Natural killer cell (primary cell): ENCODE measurements at regions not wholly inside any gene's neighbourhood (a gene's known extent, or its start where the extent isn't known, plus 50 kb on each side); places are given as distances from the start of the nearest gene placed in this dataset.

Source experiments
- ATAC-seq, 3 donors: fragments of 150-1000 bp in 2 of 3; fragments of 200-7000 bp in 1 of 3; cut with Tn5 transposase; 1 replicate in 1 of 3; 2 replicates in 2 of 3; pipeline ENCODE4 v1.10.0; 2021; ENCODE audit warnings: mild to moderate bottlenecking in 2 of 3, moderate library complexity in 2 of 3
- DNase-seq, 2 donors: peaks; one replicate each; pipeline versions ENCODE4 v3.0.0 to v3.0.0-alpha.2; 2013 to 2021; ENCODE audit warnings: mixed read lengths in 1 of 2
- H3K27ac ChIP-seq: one replicate; pipeline ENCODE4 v1.5.1; 2013; ENCODE audit warnings: mild to moderate bottlenecking, low read length
- H3K27me3 ChIP-seq: one replicate; pipeline ENCODE4 v1.6.1; 2013; ENCODE audit warnings: low read length; ENCODE audit not compliant: control insufficient read depth, insufficient read depth
- H3K36me3 ChIP-seq: one replicate; pipeline ENCODE4 v1.6.1; 2013; ENCODE audit warnings: low read length; ENCODE audit not compliant: control insufficient read depth, insufficient read depth
- H3K4me1 ChIP-seq: one replicate; pipeline ENCODE4 v1.6.1; 2013; ENCODE audit warnings: low read length; ENCODE audit not compliant: control insufficient read depth, insufficient read depth
- H3K4me3 ChIP-seq: one replicate; pipeline ENCODE4 v1.5.1; 2013; ENCODE audit warnings: low read length
- H3K9me3 ChIP-seq: one replicate; pipeline ENCODE4 v1.6.1; 2013; ENCODE audit warnings: low read length; ENCODE audit not compliant: control insufficient read depth, insufficient read depth
- H3K27ac Mint-ChIP-seq, 2 donors: one replicate each; pipeline ENCODE4 v1.8.0; 2022; ENCODE audit warnings: mild to moderate bottlenecking in 2 of 2, mixed read lengths in 2 of 2, moderate library complexity in 1 of 2
- H3K27me3 Mint-ChIP-seq, 2 donors: one replicate each; pipeline ENCODE4 v1.8.0; 2022; ENCODE audit warnings: low read depth in 2 of 2, mixed read lengths in 2 of 2
- H3K36me3 Mint-ChIP-seq: one replicate; pipeline ENCODE4 v1.8.0; 2022; ENCODE audit warnings: mixed read lengths
- H3K4me1 Mint-ChIP-seq, 2 donors: one replicate each; pipeline ENCODE4 v1.8.0; 2022; ENCODE audit warnings: mixed read lengths in 2 of 2
- H3K4me3 Mint-ChIP-seq: one replicate; pipeline ENCODE4 v1.8.0; 2022; ENCODE audit warnings: mild to moderate bottlenecking, moderate library complexity, mixed read lengths
- H3K9me3 Mint-ChIP-seq, 2 donors: one replicate each; pipeline ENCODE4 v1.8.0; 2022; ENCODE audit warnings: mixed read lengths in 2 of 2
- WGBS: methylation state at CpG from one replicate; pipeline ENCODE4 v1.1.7; 2013; ENCODE audit warnings: missing lambda C conversion rate; ENCODE audit not compliant: insufficient coverage; 5-methylcytosine and 5-hydroxymethylcytosine counted together
- intact Hi-C: fragments of 100-400 bp; cut with micrococcal nuclease; formaldehyde crosslinking; loops from one replicate; pipeline ENCODE4 v1.14.2; 2022
- TF ChIP-seq, protein P1 (sequence below): fragments of 200-600 bp; IDR thresholded peaks from one replicate; pipeline ENCODE4 v1.8.0; 2022; ENCODE audit warnings: antibody characterized with exemption

DNA sequence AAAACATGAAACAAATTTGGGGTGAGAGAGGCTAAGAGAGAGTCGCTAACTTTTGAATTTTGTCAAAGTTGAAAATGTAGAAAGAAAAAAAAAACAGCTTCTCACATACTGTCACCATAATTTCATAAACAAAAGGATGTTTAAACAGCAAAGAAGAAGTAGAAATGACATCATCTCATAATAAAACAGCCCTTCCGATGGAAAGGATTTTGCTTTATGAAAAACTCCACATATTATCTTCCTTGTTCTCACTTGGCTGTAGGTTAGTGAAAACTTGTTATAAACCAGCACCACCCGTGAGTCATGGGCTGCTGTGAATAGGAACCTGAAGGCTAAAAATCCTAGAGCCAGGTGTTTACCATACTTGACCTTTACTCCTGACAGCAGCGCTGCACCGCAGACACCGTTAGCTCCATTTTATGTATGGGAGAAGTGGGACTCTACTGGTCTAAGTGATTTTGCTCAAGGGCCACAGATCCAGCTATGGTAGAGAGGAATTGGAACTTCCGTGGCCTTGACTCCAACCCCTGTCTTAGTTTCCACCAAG, 63.0 kb upstream of the VRK1 start:
- Mint-ChIP-seq H3K4me1 (no peaks in the 10 kb centered on the region), H3K27me3 (peaks cover 42 to 56% of the 10 kb centered on the region in 2 donors), H3K27ac (no peak overlapping the region), H3K36me3 (no peaks in the 10 kb centered on the region), H3K9me3 (no peaks in the 10 kb centered on the region), H3K4me3 (no peak overlapping the region)
- Histone ChIP-seq H3K27me3 (peaks cover 3% of the 10 kb centered on the region), H3K27ac (no peak overlapping the region), H3K4me3 (no peak overlapping the region), H3K36me3 (no peaks in the 10 kb centered on the region), H3K4me1 (no peaks in the 10 kb centered on the region), H3K9me3 (no peaks in the 10 kb centered on the region)
- DNase-seq (no peak), ATAC-seq (no peak)
- TF ChIP-seq, protein P1, sequence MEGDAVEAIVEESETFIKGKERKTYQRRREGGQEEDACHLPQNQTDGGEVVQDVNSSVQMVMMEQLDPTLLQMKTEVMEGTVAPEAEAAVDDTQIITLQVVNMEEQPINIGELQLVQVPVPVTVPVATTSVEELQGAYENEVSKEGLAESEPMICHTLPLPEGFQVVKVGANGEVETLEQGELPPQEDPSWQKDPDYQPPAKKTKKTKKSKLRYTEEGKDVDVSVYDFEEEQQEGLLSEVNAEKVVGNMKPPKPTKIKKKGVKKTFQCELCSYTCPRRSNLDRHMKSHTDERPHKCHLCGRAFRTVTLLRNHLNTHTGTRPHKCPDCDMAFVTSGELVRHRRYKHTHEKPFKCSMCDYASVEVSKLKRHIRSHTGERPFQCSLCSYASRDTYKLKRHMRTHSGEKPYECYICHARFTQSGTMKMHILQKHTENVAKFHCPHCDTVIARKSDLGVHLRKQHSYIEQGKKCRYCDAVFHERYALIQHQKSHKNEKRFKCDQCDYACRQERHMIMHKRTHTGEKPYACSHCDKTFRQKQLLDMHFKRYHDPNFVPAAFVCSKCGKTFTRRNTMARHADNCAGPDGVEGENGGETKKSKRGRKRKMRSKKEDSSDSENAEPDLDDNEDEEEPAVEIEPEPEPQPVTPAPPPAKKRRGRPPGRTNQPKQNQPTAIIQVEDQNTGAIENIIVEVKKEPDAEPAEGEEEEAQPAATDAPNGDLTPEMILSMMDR = no peak
- intact Hi-C loops = no loop called here
- 92% methylated on average over 5 of the region's 7 CpGs for WGBS

- Histone ChIP-seq H3K4me1 (no peaks in the 10 kb centered on the region), H3K9me3 (no peaks in the 10 kb centered on the region), H3K27me3 (peaks cover 5% of the 10 kb centered on the region), H3K36me3 (no peaks in the 10 kb centered on the region), H3K27ac (no peak overlapping the region), H3K4me3 (no peak overlapping the region)
- Mint-ChIP-seq H3K4me3 (no peak overlapping the region), H3K27ac (no peak overlapping the region), H3K9me3 (no peaks in the 10 kb centered on the region), H3K4me1 (no peaks in the 10 kb centered on the region), H3K27me3 (peaks cover 49 to 60% of the 10 kb centered on the region in 2 donors), H3K36me3 (no peaks in the 10 kb centered on the region)
- ATAC-seq (no peak), DNase-seq (no peak)
- TF ChIP-seq, protein P1 = no peak
- 77% methylated on average over 3 of the region's 5 CpGs for WGBS
- intact Hi-C loops = no loop called here
Observed at GRCh38 chr14:96735526-96735925, 61.7 kb upstream of the VRK1 start.

DNA sequence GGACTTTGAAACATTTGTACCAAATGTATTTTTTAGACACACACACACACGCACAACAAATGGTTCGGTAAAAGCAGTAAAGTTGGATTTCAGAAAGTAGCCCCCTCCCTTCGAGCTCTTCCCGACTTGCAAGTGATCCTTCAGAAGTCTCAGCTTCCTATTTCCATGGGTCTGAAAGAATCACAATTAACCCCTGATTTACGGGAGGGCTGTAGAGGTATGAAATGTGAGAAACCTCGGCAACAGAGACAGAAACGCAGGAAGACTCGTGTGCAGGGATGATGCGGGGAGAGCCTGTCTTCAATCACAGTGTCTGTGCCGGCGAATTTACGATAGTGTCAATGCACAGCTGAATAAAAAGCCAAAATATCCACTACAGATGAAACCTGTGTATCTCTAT, 60.7 kb upstream of the VRK1 start:
- H3K36me3 Mint-ChIP-seq = no peaks in the 10 kb centered on the region
- ATAC-seq = no peak

More for the DNA sequence above, 60.7 kb upstream of the VRK1 start:
- Histone ChIP-seq H3K9me3 (no peaks in the 10 kb centered on the region), H3K36me3 (no peaks in the 10 kb centered on the region), H3K27ac (no peak overlapping the region), H3K4me3 (no peak overlapping the region), H3K4me1 (peaks cover 5% of the 10 kb centered on the region), H3K27me3 (peaks cover 11% of the 10 kb centered on the region)
- H3K27ac Mint-ChIP-seq = no peak overlapping the region
- TF ChIP-seq, protein P1 = no peak
- DNase-seq = no peak
- no peaks in the 10 kb centered on the region for H3K9me3 Mint-ChIP-seq
- intact Hi-C loops = no loop called here
- 71% methylated on average over 12 of the region's 12 CpGs for WGBS
- H3K4me3 Mint-ChIP-seq = no peak overlapping the region
- peaks cover 0 to 4% of the 10 kb centered on the region in 2 donors for H3K4me1 Mint-ChIP-seq
- peaks cover 50 to 60% of the 10 kb centered on the region in 2 donors for H3K27me3 Mint-ChIP-seq
